IPS-NIHi7 (cell line): ENCODE measurements at regions not wholly inside any gene's neighbourhood (a gene's known extent, or its start where the extent isn't known, plus 50 kb on each side); places are given as distances from the start of the nearest gene placed in this dataset.
"Not testable (repeated sequence)": the region's sequence is repeated elsewhere in the genome, so short reads cannot be mapped to it uniquely, and the experiment has no call there.

ENCODE experiments used
- DNase-seq: peaks from one replicate; pipeline ENCODE4 v3.0.0; 2012; ENCODE audit warnings: mixed read lengths; ENCODE audit errors: extremely low spot score

DNA sequence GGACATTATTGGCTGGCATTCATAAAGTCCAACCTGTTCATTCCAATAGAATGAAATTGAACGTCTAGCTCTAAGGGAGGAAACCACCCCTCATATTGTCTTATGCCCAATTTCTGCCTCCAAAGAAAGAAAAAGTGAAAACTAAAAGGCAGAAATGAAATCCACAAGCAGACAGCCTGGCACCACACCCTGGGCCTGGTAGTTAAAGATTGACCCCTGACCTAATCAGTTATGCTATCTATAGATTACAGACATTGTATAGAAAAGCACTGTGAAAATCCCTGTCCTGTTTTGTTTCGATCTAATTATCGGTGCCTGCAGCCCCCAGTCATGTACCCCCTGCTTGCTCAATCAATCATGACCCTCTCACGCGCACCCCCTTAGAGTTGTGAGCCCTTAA, 54.3 kb upstream of the ATP1B1 start:
- not testable (repeated sequence) for DNase-seq

DNA sequence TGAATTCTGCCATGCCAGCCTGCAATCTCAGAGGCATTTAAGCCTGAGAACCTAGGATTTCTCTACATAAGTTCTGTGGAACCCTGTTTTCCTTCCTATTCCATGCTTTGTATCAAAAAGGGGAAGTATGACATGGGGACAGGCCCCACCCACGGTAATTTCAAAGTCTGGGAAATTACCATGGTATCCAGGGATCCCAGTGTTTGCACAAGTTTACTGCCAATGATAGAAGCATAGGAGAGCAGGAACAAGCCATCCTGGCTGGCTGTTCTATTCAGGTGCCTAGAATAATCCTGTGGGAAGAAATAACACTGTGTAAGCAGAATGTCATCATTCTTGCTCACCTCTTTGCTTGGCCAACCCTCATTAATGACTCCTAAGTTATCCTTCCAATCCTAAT, 53.8 kb upstream of the ATP1B1 start:
- DNase-seq = no peak

DNA sequence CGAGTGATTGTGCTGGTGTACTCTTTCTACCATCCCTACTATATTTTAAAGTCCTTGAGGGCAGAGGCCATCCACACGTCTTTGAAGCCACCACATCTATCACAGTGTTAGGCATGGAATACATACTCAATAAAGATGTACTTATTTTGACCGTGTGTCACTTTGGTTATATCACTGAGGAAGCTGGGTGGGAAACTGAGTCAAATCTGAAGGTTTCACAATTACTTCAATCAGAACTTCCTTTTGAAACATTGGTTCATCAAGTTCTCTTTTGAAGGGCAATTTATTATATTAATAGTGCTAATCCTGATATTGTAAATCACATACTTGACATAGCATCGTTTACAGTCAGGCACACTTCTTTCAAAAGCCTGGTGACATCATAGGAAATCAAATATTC, 53.3 kb upstream of the ATP1B1 start:
- DNase-seq = no peak
